Left kidney (tissue), 1 donor: ENCODE measurements at regions not wholly inside any gene's neighbourhood (a gene's known extent, or its start where the extent isn't known, plus 50 kb on each side); places are given as distances from the start of the nearest gene placed in this dataset.

ENCODE experiments used
- DNase-seq: peaks from one replicate; pipeline ENCODE4 v3.0.0-alpha.2; 2013

- DNase-seq = no peak
These were observed 163.9 kb upstream of the CLINT1 start for GRCh38 chr5:158022837-158023236.

DNA sequence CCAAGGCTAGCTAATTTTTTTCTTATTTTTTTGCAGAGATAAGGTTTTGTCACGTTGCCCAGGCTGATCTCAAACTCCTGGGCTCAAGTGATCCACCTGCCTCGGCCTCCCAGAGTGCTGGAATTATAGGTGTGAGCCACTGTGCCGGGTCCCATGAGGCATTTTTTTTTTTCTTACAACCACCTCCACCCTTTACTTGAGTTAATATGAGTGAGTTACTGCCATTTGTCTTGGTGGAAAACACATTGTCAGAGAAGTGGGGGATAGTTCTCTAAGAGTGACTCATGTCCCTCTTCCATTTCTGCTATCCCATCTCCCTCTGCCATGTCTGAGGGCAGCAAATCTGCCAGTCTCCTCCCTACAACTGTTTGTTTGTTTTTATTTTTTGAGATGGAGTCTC, 163.4 kb upstream of the CLINT1 start:
- no peak for DNase-seq

GRCh38 chr5:158020555-158021418, 161.8 kb upstream of the CLINT1 start:
- no peak for DNase-seq

GRCh38 chr5:158017469-158017868, 158.5 kb upstream of the CLINT1 start:
- DNase-seq = no peak

GRCh38 chr5:158014372-158014771, 155.4 kb upstream of the CLINT1 start:
- no peak for DNase-seq

- DNase-seq = no peak
These were observed 155.0 kb upstream of the CLINT1 start for GRCh38 chr5:158013939-158014338.

DNA sequence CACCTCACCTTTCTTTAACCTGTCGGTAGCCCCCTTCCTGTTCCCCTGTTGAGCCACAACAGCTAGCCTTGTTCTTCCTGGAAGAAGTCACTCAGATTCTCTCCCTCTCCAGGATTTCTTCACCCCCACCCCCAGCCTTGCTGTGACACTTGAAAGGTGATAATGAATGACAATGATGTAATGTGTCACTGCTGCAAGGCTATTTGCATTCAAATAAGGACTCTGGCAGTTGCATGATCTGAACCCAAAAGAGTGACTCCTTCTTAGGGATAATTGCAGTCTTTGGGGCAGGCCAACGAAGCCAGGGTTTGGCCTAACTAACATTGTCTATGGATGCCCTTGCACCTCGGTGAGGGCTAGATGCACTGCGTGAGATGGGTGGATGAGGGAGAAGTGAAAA, 154.4 kb upstream of the CLINT1 start:
- no peak for DNase-seq

DNA sequence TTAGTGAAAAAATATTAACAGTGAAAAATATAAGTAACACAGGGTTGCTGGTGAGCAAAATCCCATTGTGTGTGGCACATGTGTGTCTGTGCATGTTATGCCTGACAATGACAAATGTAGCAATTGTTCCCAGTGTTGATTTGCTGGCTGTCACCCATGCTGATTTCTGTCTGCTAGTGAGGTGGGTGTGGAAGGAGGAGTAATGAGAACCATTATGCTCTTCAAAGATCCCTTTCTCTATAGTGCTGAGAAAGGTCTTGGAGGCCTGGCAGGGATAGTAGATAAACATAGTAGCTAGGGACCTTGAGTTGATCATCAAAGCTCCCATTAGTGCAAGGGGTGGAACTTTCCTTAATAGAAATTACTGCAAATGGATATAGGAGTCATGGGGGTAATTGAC, 152.5 kb upstream of the CLINT1 start:
- DNase-seq = no peak

DNA sequence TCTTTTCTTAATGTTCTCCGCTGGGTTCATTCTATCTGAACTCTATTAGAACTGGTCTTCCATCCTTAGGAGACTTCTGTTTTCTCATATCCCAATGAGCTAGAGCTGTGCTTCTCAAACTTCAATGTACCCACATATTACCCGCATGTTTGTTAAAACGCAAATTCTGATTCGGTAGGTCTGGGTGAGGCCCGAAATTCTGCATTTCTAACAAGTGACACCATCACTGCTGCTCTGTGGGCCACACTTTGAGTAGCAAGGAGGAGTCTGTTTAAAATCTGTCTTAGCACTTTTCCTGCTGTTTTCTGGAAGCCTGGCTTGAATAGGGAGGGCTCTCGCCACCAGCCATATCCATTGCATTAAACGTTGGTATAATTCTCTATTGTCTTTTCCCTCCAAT, 151.9 kb upstream of the CLINT1 start:
- DNase-seq = no peak

DNA sequence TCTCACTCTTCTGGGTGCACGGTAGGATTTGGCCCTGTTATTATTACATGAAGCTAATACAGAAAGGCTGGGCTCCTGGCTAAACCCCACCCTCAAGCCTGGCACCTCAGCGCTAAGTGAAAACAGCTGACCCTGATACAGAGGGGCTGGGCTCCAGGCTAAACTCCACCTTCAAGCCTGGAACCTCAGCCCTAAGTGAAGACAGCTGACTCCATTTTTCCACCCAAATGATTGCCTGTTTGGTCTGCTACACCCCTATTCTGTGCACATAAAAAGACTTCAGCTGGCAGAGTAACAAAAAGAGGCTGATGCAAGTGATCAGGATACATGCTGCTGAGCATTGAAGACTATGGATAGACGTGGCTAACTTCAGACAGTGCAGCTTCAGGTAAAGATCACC, 148.4 kb upstream of the CLINT1 start:
- no peak for DNase-seq

DNA sequence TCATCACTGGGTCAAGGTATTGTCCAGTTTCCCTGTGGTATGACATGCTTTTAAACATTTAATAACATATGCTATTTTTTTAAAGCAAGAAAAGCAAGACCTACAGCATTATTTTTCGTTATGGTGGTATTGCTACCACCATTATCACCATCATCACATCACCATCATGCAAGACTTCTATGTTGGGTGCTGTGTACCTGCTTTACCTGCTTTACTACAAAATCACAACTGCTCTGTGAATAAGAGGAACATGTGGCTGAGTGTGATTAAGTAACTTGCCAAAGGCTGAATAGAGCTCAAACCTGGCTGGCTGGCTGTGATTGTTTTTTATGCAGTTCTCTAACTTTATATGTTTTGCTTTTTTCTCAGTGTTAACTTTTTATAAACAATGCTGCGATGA, 140.8 kb upstream of the CLINT1 start:
- DNase-seq = no peak

DNA sequence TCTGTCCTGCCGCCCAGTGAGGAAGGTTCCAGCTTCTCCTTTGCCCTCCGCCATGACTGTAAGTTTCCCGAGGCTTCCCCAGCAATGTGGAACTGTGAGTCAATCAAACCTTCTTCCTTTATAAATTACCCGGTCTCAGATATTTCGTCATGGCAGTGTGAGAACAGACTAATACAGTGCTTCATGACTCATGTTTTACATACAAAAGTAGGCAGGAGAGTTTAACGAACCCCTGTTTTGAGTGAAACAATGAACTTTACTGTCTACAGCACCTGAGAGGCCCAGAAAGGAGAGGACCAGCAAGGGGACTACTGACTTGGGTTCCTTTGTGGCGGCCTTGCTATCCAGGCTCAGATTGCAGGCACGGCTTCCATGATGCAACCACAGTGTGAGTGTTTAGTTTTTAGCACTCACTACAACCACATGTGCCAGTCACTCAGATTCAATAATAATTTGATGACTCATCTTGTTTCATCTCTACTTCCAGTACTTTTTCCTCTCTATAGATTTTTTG, 139.1 kb upstream of the CLINT1 start:
- DNase-seq = no peak

- peak; percentile 70 for DNase-seq
These were observed 136.1 kb upstream of the CLINT1 start for GRCh38 chr5:157994906-157995519.

GRCh38 chr5:157993986-157994691, 135.2 kb upstream of the CLINT1 start:
- no peak for DNase-seq

DNA sequence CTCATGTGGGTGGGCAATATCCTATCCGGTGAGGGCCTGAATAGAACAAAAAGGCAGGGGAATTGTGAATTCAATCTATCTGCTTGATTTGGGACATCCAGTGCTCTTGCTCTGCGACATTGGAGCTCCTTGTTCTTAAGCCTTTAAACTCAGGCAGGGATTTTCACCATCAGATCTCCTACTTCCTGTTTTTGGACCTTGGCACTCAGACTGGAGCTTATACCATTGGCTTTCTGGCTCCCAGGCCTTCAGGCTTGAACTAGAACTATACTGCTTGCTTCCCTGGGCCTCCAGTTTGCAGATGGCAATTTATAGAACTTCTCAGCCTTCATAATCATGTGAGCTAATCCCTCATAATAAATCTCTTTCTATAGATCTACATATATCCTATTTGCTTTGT, 134.3 kb upstream of the CLINT1 start:
- DNase-seq = no peak

- DNase-seq = no peak
These were observed 131.7 kb upstream of the CLINT1 start for GRCh38 chr5:157990583-157991181.

DNA sequence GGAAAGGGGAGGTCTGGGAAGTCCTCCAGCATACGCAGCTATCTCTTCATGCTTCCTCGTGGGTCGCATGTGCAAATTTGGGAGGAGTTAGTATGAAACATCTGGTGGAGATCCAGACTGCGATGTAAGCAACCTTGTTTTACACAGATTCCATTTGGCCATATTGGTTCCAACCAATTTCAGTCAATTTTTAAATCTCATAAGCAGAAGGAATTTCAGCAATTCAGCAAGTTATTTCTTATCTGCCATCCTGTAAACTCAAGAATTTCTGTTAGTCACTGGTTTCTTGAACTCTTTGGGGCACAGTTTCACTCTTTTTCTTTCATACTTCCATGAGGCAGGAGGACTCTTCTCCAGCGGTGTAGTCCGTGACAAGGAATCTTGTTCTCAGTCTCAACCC, 130.4 kb upstream of the CLINT1 start:
- no peak for DNase-seq

- no peak for DNase-seq
These were observed 128.3 kb upstream of the CLINT1 start for GRCh38 chr5:157987259-157987658.

DNA sequence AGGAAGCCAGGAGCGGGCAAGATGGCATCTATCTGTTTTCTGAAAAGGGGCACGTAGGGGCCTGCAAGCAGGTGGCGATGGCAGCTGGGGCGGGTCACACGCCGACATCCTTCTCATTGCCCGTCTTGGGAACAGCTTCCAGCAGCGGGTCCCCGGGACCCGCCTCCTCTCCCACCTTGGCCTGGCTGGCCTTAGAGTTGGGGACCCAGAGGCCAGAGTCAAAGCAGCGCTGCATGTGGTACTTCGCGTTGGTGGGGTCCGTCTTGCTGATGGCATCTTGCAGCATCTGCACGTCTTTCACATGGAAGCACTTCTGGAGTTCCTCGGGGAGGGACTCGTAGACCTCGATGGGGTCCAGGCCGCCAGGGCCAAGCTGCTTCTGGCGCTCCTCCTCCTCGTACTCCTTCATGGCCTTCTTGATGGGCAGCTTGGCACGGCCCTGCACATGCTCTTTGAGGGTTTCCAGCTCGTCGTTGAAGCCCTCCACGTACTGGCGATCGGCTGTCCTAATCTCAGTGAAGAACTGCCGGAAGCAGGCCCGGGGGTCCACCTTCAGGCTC, 127.6 kb upstream of the CLINT1 start:
- DNase-seq = no peak

GRCh38 chr5:157984611-157985010, 125.7 kb upstream of the CLINT1 start:
- no peak for DNase-seq

DNA sequence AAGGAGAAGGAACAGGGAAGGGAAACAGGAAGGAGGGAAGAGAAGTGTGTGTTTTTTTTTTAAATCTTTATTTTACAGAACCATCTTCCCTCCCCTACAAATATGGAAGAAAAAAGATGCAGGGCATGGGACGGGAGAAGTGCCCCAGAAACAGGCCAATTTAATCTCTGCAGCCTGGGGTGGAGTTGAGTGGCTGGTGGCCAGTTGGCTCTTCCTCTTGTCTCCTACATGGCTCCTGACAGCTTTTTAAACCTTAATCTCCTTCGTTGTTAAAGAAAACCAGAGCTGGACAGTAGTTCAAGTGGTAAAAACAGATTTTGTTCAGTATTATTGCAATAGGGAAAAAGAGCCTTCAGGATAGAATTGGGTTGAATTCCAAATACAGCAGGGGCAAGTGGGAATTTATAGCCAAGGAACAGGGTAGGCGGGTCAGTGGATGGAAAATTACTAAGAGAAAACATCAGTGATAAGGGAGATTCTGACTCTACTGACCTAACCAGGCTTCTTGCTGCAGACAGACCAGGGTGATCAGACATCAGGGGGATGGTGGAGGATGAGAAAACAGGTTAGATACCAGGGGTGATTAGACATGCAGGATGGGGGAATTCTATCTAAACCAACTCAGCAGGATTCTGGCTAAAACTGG, 125.1 kb upstream of the CLINT1 start:
- no peak for DNase-seq

DNA sequence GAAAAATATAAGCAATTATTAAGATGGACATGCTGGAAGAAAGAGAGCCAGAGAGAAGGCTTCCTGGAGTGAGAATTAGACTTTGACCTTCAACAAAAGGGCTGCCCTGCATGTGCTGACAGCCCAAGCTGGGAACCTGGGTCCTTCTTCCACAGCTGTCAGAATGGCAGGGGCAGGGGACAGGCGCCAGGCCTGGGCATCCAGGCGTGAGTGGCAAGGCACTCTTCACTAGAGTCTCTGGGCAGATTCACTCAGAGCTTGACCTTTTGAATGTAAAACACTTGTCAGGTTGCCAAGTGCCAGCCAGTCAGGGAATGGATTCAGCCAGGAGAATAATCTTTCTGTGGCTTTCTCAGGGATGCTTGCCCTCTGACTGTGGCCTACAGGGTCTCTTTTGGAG, 119.1 kb upstream of the CLINT1 start:
- no peak for DNase-seq
